Upper lobe of right lung (tissue), 1 donor: ENCODE measurements at regions not wholly inside any gene's neighbourhood (a gene's known extent, or its start where the extent isn't known, plus 50 kb on each side); places are given as distances from the start of the nearest gene placed in this dataset.
"Not testable (repeated sequence)": the region's sequence is repeated elsewhere in the genome, so short reads cannot be mapped to it uniquely, and the experiment has no call there.

Experiments used
- ATAC-seq: fragments of 200-7000 bp; cut with Tn5 transposase; one replicate; pipeline ENCODE4 v1.9.1; 2020; ENCODE audit warnings: mild to moderate bottlenecking, moderate library complexity
- DNase-seq: peaks from one replicate; pipeline ENCODE4 v3.0.0-alpha.2; 2020
- H3K27ac ChIP-seq: fragments of 200-600 bp; one replicate; pipeline ENCODE4 v1.8.0; 2022
- H3K27me3 ChIP-seq: fragments of 200-600 bp; one replicate; pipeline ENCODE4 v1.8.0; 2022; ENCODE audit warnings: mild to moderate bottlenecking
- H3K36me3 ChIP-seq: fragments of 200-600 bp; one replicate; pipeline ENCODE4 v1.8.0; 2022
- H3K4me1 ChIP-seq: fragments of 200-600 bp; one replicate; pipeline ENCODE4 v1.8.0; 2022
- H3K4me3 ChIP-seq: fragments of 200-600 bp; one replicate; pipeline ENCODE4 v1.8.0; 2022; ENCODE audit warnings: mild to moderate bottlenecking
- H3K9me3 ChIP-seq: fragments of 200-600 bp; one replicate; pipeline ENCODE4 v1.8.0; 2022
- CTCF ChIP-seq: fragments of 200-600 bp; IDR thresholded peaks from one replicate; pipeline ENCODE4 v1.8.0; 2022; ENCODE audit warnings: antibody characterized with exemption
- intact Hi-C: fragments of 100-400 bp; cut with DNase I; formaldehyde crosslinking; loops from one replicate; pipeline ENCODE4 v1.11.0; 2022
- donor health status: DM: no; HTN: yes; CAD: no; lungs with severe emphysema.

- ATAC-seq (no peak), DNase-seq (peak; percentile 57)
- intact Hi-C loops, result no loop called here
- Histone ChIP-seq H3K4me3 (no peak overlapping the region), H3K9me3 (no peaks in the 10 kb centered on the region), H3K36me3 (no peaks in the 10 kb centered on the region), H3K27me3 (no peaks in the 10 kb centered on the region), H3K27ac (no peak overlapping the region), H3K4me1 (no peaks in the 10 kb centered on the region)
- no peak for TF ChIP-seq CTCF
These were observed 363.5 kb downstream of the TMEM121 start for GRCh38 chr14:105889666-105890473.

GRCh38 chr14:105890474-105891220, 364.3 kb downstream of the TMEM121 start:
- Histone ChIP-seq H3K27me3 (no peaks in the 10 kb centered on the region), H3K4me3 (no peak overlapping the region), H3K9me3 (no peaks in the 10 kb centered on the region), H3K36me3 (no peaks in the 10 kb centered on the region), H3K27ac (no peak overlapping the region), H3K4me1 (no peaks in the 10 kb centered on the region)
- no peak for TF ChIP-seq CTCF
- DNase-seq, result peak; percentile 51
- intact Hi-C loops, result no loop called here
- no peak for ATAC-seq

GRCh38 chr14:105891221-105891602, 364.8 kb downstream of the TMEM121 start:
- Histone ChIP-seq H3K4me3 (no peak overlapping the region), H3K27me3 (no peaks in the 10 kb centered on the region), H3K4me1 (no peaks in the 10 kb centered on the region), H3K9me3 (no peaks in the 10 kb centered on the region), H3K36me3 (no peaks in the 10 kb centered on the region), H3K27ac (no peak overlapping the region)
- intact Hi-C loops, result no loop called here
- no peak for TF ChIP-seq CTCF
- ATAC-seq, result no peak
- DNase-seq, result no peak

GRCh38 chr14:105891631-105892452, 365.5 kb downstream of the TMEM121 start:
- H3K27ac ChIP-seq, result no peak overlapping the region
- H3K9me3 ChIP-seq, result no peaks in the 10 kb centered on the region
- no peaks in the 10 kb centered on the region for H3K4me1 ChIP-seq
- H3K27me3 ChIP-seq, result no peaks in the 10 kb centered on the region
- TF ChIP-seq CTCF, result no peak
- DNase-seq (peak; percentile 47), ATAC-seq (no peak)
- intact Hi-C loops, result no loop called here
- no peaks in the 10 kb centered on the region for H3K36me3 ChIP-seq
- H3K4me3 ChIP-seq, result no peak overlapping the region

- H3K27me3 ChIP-seq, H3K4me3 ChIP-seq, H3K27ac ChIP-seq, H3K9me3 ChIP-seq, H3K4me1 ChIP-seq, H3K36me3 ChIP-seq, intact Hi-C loops, ATAC-seq: not testable (repeated sequence)
- DNase-seq, result peak; percentile 62
These were observed 366.4 kb downstream of the TMEM121 start for GRCh38 chr14:105892453-105893441.

GRCh38 chr14:105893686-105894085, 367.3 kb downstream of the TMEM121 start:
- intact Hi-C loops, ATAC-seq, H3K36me3 ChIP-seq, H3K4me3 ChIP-seq, DNase-seq, H3K27me3 ChIP-seq, H3K27ac ChIP-seq, H3K4me1 ChIP-seq, H3K9me3 ChIP-seq: not testable (repeated sequence)
